NCI-H2171 treated with DMSO at 0.1 percent for 48 hours (cell line): ENCODE measurements at regions not wholly inside any gene's neighbourhood (a gene's known extent, or its start where the extent isn't known, plus 50 kb on each side); places are given as distances from the start of the nearest gene placed in this dataset.
"Not testable (repeated sequence)": the region's sequence is repeated elsewhere in the genome, so short reads cannot be mapped to it uniquely, and the experiment has no call there.

Experiments
- DNase-seq: peaks from one replicate; lab custom pipeline; 2025; lab: John Stamatoyannopoulos, UW

DNA sequence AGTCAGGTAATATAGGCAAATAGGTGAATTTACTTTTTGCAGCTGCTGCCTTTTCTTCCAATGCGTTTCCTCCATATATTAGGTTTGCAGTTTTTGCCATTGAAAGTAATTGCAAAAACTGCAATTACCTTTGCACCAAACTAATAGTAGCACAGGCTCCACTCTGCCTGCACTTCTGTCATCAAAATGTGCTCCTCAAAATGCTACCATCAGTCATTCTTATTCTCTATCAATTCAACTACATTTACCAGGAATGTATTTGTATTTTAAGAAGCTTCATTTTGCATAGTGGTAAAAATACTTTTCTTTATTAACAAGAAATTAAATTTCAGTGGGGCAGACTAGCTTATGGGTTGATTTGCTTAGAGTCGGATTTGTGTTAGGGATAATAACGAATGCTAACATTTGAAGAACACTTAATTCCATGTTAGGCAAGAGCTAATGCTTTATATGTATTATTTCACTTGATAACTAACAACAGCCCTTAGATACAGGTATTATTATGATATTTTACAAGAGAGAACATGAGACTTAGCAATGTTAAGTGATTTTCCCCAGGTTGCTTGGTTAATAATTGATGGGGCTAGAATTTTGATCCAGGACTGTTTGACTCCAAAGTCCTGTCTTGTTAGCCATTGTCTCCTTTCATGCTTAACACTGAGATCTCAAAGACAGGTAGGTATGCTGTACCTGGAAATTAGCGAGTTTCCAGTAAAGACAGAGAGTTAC lies 300.4 kb downstream of the MAN2A1 start:
- DNase-seq = no peak

DNA sequence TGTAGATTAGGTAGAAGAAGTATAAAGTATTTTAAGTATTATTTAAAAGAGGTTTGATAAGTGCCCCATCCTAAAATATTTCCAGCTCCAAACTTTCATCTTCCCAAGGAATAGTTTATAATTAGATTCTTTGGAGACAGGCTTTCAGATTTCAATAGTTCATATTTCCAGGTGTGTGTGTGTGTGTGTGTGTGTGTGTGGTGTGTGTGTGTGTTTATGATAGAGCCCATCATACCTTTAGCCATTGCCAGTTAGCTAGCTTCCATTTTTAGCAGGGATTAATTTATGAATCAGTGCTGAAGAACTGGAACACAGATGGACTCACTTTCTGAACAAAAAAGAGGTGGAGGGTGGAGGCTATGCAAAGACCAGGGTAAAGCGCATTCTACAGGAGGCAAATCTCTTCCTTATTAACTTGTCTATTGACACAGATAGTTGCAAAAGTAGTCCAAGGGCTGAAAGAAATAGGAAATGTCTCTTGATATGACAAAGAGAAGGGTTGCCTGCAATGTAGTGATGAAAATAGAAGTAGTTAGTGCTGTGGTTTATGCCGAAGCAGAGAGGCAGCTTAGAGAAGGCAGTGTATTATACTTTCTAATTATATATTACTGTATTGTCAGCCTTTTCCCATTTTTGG lies 301.1 kb downstream of the MAN2A1 start:
- DNase-seq = no peak

DNA sequence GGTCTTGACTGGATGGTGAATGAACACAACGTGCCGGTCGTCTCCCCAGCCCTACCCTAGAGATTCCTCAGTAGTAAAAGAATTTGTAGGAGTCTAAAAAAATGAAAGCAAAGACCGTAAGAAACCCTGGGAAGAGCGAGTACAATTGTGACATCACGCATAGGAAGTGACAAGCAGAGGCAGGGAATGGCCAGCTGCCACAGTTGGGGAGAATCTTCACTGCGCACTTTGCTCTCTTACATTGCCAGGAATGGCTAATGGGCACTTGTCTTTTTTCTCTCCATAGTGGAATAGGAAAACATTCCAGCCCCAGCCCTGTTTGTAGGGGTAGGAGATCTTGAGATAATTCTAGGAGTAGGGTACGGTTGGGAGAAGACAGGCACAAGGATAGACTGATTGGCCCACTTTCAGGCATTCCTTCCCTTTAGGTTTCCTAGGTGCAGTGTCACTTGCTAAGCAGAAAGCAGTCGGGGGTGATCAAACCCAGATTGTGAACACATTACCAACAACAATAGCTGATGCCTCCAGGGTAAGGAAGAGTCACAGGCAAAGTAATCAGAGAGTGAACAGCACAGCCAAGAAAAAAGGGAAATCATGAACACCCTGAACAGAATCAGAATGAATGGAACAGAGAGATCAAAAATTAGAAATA lies 302.7 kb downstream of the MAN2A1 start:
- no peak for DNase-seq

DNA sequence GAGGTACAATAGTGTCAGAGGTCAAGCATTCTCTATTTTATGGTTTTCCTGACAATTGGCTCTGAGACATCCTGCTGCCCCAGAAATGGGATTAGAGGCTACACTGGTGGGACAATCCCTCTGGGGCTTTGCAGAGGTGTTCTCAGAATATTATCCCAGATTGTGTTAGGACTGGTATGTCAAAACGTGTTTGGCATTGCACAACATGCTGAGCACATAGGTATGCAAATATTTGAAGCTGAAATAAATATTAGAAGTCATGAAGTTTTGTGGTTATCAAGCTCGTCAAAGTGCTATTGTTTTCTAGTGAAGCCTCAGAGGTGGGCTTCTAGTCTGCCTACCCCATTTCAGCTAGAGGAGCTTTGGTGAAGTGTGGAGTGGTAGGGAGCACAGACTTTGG lies 304.4 kb downstream of the MAN2A1 start:
- no peak for DNase-seq

DNA sequence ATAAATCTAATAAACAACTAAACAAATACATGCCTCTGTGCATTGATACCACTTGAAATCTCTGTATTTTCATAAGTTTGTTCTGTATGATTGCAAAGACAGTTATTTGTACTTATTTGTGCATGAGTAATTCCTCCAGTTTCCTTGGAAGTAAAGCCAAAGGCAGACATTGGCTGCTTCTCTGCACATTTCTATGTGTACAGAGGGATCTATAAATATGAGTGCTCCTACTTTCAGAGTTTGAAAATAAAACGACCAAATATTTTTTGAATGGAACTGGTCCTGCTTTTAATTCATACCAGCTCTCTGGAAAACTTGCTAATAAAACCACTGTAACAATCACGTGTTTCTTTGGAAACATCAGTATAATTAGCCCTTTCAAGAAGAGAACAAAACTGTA lies 306.5 kb downstream of the MAN2A1 start:
- DNase-seq = no peak

DNA sequence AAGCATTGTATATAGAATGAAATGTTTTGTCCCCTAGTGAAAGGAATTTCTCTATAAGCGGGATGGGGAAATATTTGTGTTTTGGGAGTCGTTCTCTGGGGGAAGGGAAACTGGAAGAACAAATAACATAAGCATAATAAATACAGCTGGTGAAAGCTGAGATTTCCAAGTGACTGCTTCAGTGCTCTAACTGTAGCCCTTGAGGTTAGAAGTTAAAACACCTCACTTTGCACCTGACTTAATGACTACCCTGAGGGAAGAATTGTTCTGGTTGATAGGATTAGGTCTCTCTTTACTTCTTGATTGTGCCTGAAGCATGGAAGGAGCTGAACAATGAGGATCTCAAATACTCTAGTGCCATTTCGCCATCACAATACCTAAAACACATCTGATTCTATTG lies 307.4 kb downstream of the MAN2A1 start:
- DNase-seq = peak; percentile 27

DNA sequence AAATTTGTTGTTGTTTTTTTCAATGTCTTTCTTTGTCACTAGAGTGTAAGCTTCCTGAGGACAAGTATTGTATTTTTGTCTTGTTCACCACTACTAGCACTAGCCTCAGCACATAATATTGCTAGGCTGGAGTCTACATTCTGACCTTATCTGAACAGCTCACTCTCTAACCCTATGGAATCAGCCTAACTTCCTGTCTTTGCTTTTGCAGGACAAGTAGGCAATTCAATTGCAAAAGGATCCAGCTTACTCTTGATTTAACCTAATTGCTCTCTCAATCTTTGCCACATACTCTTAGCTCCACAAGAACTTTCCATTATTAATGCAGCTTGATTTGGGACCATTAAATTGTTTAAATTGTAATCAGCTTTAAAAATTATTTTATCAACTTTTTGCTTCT lies 308.5 kb downstream of the MAN2A1 start:
- no peak for DNase-seq

DNA sequence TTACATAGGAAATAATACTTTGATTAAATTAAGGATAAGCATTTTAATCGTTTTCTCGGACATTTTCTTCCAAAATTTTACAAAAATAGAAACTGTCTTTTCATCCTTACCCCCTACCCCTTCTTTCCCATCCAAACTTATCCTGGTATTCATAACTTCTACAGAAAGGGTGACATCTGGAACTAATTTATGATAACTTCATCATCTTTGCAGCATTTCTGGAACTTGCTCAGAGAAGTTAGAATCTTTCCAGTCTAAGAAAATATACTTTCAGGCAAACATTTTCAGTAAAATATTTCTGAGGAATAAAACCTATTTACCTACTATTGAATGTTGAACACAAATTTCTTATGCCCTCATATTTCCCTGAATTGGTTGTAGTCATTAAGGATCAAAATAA lies 309.0 kb downstream of the MAN2A1 start:
- no peak for DNase-seq

DNA sequence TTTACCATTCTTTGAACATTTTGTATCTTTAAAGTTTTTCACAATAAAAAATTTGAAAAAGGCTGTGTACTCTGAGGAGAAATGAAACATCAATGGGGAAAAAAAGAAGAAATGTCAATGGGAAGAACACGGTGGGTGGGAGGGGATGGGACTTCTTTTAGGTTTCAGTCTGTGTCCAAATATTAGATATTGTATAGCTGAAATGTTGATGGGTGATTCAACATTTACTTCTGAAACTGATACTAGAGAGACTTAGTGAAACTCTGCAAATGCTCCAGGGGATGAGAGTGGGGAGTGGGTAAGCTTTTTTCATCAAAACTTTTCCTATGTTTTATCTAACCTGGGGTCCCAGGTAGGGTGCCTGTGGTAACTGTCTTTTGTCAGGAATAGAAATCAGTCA lies 311.9 kb downstream of the MAN2A1 start:
- DNase-seq = no peak

DNA sequence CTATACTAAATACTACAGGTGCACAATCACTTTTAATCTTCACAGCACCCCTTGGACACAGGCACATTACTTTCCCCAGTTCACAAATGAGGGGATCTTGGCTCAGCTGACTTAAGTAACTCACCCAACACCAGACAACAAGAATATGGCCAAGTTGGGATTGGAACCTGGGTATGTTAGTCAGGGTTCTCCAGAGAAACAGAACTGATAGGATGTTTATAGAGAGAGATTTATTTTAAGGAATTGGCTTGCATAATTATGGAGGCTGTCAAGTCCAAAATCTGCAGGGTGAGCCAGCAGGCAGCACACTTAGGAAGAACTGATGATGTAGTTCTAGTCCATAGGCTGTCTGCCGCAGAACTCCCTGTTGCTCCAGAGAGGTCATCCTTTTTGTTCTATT lies 312.9 kb downstream of the MAN2A1 start:
- DNase-seq = no peak

DNA sequence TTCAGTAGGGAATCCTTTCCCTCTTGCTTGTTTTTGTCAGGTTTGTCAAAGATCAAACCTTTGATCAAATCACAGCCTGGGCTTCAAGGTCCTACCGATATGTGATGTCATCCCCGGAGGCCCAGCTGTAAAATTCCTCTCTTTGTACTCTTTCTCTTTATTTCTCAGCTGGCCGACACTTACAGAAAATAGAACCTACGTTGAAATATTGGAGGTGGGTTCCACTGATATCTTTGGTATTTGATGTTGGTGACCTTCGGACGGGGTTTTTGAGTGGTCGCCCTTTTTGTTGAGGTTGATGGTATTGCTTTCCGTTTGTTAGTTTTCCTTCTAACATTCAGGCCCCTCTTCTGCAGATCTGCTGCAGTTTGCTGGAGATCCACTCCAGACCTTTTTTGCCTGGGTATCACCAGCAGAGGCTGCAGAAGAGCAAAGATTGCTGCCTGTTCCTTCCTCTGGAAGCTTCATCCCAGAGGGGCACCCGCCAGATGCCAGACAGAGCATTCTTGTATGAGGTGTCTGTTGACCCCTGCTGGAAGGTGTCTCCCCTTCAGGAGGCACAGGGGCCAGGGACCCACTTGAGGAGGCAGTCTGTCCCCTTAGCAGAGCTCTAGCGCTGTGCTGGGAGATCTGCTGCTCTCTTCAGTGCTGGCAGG lies 316.3 kb downstream of the MAN2A1 start:
- DNase-seq = not testable (repeated sequence)

DNA sequence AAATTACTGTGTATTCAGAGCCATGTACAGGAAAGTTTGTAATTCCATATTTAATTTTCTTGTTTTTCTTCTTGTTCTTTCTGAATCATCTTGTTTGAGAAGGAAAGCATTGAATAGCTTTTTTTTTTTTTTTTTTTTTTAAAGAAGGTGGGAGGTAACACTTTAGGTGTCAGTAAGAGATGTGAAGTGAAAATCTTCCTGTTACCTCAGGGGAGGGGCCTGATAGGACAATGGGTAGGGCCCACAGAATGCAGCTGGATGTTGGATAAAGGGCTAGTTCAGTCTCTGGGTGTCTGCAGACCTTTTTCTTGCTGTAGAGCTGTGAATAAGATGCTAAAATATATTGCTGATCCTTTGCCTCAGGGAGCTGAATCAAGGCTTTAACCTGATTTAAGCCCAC lies 317.4 kb downstream of the MAN2A1 start:
- DNase-seq = no peak

DNA sequence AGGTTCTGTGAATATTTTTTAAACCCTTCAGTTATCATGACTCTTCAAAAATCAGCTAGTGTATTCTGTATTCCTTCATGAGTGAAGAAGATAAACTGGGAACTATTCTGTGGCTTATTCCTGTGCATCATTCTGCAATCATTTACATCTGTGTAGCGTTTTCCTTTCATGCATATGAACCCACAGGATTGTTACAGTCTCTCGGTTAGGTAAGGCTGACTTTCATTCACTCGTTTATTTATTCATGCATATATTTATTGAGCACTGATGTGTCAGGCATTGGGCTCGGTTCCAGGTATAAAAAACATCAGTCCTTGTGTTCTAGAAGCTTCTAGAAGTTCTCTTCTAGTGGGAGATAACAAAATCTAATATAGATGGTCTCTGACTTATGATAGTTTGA lies 318.4 kb downstream of the MAN2A1 start:
- no peak for DNase-seq

DNA sequence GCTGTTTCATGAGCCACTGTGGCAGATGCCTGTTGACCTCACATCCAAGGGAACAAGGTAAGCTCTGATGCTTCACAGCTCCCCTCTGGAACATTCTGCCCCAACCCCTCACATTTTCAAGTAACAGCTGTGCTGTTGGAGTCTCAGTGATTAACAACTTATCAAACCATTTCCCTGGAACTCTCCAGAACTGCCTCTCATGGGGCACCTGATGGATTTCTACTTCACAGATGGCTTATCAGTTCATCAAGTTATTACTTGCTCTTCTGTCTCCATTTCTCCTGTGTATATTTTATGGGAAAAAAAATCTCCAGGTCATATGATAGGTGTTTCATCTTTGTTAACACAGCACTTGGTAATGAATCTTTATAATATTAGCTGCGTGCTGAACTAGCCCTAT lies 322.4 kb downstream of the MAN2A1 start:
- peak; percentile 86 for DNase-seq

DNA sequence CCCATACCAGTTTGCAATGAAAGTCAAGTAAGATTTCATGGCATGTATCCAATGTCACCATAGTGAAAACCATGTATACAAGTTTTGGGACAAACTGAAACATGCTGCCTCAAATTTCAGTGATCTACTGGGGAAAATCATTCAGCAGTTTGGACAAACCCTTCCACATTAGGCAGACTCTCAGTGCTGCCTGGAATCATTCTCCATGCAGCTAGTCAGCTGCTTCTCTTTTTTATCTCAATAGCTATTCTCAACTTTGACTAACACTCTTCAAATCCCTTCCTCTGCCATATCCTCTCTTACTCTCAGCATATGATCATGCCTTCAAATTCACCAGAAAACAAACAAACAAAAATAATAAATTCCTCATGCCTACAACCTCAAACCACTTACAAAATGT lies 323.3 kb downstream of the MAN2A1 start:
- DNase-seq = no peak

DNA sequence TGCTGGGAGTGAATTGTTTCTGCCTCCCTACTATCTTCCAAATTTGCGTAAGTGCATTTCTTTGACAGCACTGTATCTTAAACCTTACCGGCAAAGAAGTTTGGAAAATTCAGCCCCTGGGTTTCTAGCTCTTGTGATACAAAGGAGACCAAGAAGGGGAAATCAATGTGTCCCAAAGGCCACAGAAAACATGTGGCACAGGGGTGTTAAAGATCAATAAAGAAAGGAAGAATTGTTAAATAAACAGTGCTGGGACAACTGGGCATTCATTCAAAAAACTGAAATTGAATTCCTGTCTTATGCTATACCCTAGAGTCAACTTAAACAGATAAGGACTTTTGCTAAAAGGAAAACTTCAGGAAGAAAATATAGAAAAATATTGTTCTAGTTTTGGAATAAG lies 328.1 kb downstream of the MAN2A1 start:
- DNase-seq = no peak

DNA sequence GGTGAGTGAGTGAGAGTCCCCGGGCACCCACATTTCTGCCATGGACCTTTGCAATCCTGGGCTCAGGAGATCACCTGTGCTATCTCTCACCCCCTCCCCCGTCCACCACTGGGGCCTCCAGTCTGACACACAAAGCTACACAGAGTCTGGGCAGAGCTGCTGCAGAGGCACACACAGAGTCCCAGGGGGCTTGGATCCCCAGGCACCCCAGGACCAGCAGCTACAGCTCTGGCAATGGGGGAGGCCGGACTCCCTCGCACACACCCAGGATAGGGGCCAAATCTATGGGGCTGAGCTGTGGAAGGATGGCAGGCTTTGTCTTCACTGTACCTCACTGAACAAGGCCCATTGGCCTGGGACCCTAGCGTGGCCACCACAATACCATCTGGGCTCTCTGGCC lies 328.8 kb downstream of the MAN2A1 start:
- DNase-seq = no peak

DNA sequence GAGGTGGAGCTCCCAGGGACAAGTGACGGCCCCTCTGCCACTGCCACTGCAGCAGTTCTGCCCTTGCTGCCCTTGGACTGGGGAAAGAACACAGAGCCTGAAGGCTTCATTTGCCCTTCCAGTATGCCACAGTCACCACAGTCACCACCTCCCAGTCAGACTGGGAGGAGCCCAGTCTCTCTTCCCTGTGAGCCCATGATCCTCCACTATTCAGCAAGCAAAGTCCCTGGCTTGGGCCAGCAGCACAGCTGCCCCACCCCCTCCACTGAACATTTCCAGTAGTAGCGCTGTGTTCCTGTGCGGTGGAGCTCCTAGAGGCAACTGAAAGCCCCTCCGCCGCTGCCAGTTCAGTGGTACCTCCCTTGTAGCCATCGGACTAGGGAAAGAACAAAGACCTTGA lies 329.4 kb downstream of the MAN2A1 start:
- no peak for DNase-seq

DNA sequence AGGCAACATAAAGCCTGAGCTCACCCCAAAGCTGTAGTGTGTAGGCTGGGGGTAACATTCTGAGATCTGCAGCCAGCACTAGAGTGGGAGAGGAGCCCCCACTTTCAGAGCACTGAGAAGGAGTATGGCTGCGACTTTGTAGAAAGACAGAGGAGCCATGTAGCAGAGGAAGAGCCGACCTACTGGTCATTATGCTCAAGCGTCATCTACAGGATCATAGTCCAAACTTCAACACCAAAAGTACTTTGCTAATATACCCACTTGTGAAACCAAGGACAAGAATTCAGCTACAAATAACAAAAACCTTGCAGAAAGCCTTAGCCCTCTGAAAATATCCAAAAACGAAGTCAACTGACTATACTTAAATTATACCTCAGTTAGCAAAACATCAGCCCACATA lies 330.1 kb downstream of the MAN2A1 start:
- no peak for DNase-seq

DNA sequence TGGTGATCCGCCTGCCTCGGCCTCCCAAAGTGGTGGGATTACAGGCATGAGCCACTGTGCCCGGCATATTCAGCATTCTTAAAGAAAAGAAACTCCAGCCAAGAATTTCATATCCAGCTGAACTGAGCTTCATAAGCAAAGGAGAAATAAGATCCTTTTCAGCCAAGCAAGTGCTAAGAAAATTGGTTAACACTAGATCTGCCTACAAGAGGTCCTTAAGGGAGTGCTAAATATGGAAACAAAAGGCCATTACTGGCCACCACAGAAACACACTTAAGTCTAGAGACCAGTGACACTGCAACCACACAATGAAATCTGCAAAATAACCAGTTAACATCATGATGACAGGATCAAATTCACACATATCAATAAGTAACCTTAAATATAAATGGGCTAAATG lies 331.5 kb downstream of the MAN2A1 start:
- DNase-seq = no peak

DNA sequence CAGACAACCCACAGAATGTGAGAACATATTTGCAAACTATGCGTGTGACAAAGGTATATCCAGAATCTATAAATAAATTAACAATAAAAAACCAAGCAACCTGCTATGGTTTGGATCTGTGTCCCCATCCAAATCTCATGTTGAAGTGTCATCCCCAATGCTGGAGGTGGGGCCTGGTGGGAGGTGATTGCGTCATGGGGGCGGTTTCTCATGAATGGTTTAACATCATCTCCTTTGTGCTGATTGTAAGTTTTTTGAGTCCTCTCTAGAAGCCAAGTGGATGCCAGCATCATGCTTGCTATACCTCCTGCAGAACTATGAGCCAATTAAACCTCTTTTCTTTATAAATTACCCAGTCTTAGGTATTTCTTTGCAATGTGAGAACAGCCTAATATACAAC lies 335.4 kb downstream of the MAN2A1 start:
- DNase-seq = no peak

DNA sequence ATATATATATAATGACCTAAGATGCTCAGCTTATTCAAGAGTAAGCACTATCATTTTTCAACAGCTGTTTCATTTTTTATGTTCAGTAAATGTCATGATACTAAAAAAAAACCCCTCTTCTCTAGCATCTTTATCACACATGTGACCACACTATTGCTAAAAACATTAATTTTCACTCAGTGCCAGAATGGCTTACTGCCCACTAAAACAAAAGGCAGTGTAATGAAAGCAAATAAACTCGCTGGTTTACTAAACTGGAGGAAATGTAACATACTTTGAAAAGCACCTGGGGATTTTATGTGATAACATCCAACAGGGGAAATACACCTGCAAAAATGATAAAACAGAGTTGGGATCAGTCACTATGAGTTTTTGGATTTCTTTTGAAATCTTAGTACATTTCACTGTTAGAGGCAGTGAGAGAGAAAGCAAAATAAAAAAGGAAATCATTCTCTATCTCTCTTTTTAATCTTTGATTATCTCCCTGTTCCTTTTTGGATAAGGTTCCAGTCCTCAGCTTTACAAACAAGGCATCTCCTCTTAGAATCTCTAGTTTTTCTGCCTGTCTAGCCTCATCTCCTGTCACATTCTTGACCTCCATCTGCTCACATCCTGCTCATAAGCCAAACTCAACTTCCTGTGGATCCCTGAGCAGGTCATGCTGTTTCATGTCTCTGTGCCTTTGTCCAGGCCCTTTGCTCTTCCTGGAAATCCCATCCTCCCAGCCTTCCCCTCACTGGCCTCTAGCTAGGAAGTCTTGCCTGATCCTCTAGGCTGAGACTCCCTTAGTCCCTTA lies 338.0 kb downstream of the MAN2A1 start:
- no peak for DNase-seq
